ENCODE measurements at regions not wholly inside any gene's neighbourhood (a gene's known extent, or its start where the extent isn't known, plus 50 kb on each side); places are given as distances from the start of the nearest gene placed in this dataset.

- no peak overlapping the region for H3K27ac Mint-ChIP-seq
- no peaks in the 10 kb centered on the region for H3K36me3 Mint-ChIP-seq
- peaks cover 31% of the 10 kb centered on the region for H3K27me3 Mint-ChIP-seq (ENCODE audit: low read depth)
- DNase-seq (ENCODE audit: low spot score in 2 of 2, unreplicated experiment in 2 of 2): no peak
- no peaks in the 10 kb centered on the region for H3K4me1 Mint-ChIP-seq
- peak; percentile 70 for TF ChIP-seq CTCF (IDR thresholded peaks at IDR 0.05; ENCODE audit: unreplicated experiment)
- H3K4me3 Mint-ChIP-seq: no peak overlapping the region
- H3K9me3 Mint-ChIP-seq: peaks cover 4% of the 10 kb centered on the region
Measured at GRCh38 chr5:4862500-4862899, 277.6 kb upstream of the ADAMTS16 start.

GRCh38 chr5:4866131-4866659 lies 273.9 kb upstream of the ADAMTS16 start:
- no peak for DNase-seq (ENCODE audit: low spot score in 2 of 2, unreplicated experiment in 2 of 2)
- Mint-ChIP-seq H3K27ac (no peak overlapping the region), H3K27me3 (ENCODE audit: low read depth) (peaks cover 34% of the 10 kb centered on the region), H3K36me3 (no peaks in the 10 kb centered on the region), H3K4me1 (no peaks in the 10 kb centered on the region), H3K4me3 (no peak overlapping the region), H3K9me3 (peaks cover 4% of the 10 kb centered on the region)
- TF ChIP-seq CTCF (IDR thresholded peaks at IDR 0.05; ENCODE audit: unreplicated experiment): no peak

- Mint-ChIP-seq H3K27me3 (ENCODE audit: low read depth) (peaks cover 39% of the 10 kb centered on the region), H3K36me3 (no peaks in the 10 kb centered on the region), H3K27ac (no peak overlapping the region), H3K4me3 (no peak overlapping the region), H3K9me3 (peaks cover 4% of the 10 kb centered on the region), H3K4me1 (no peaks in the 10 kb centered on the region)
- no peak for DNase-seq (ENCODE audit: low spot score in 2 of 2, unreplicated experiment in 2 of 2)
- no peak for TF ChIP-seq CTCF (IDR thresholded peaks at IDR 0.05; ENCODE audit: unreplicated experiment)
Measured at GRCh38 chr5:4866817-4867216, 273.3 kb upstream of the ADAMTS16 start.

- H3K27me3 Mint-ChIP-seq (ENCODE audit: low read depth): peaks cover 47% of the 10 kb centered on the region
- no peaks in the 10 kb centered on the region for H3K4me1 Mint-ChIP-seq
- H3K4me3 Mint-ChIP-seq: no peak overlapping the region
- peak in 1 of 2 experiments; percentile 68 for DNase-seq (ENCODE audit: low spot score in 2 of 2, unreplicated experiment in 2 of 2)
- no peaks in the 10 kb centered on the region for H3K36me3 Mint-ChIP-seq
- H3K27ac Mint-ChIP-seq: no peak overlapping the region
- TF ChIP-seq CTCF (IDR thresholded peaks at IDR 0.05; ENCODE audit: unreplicated experiment): peak; percentile 83
- peaks cover 4% of the 10 kb centered on the region for H3K9me3 Mint-ChIP-seq
Measured at GRCh38 chr5:4868140-4868735, 271.9 kb upstream of the ADAMTS16 start.

- no peaks in the 10 kb centered on the region for H3K36me3 Mint-ChIP-seq
- no peaks in the 10 kb centered on the region for H3K4me1 Mint-ChIP-seq
- no peak for TF ChIP-seq CTCF (IDR thresholded peaks at IDR 0.05; ENCODE audit: unreplicated experiment)
- peaks cover 63% of the 10 kb centered on the region for H3K27me3 Mint-ChIP-seq (ENCODE audit: low read depth)
- H3K27ac Mint-ChIP-seq: no peak overlapping the region
- no peak for DNase-seq (ENCODE audit: low spot score in 2 of 2, unreplicated experiment in 2 of 2)
- no peaks in the 10 kb centered on the region for H3K9me3 Mint-ChIP-seq
- H3K4me3 Mint-ChIP-seq: no peak overlapping the region
Measured at GRCh38 chr5:4873652-4874051, 266.5 kb upstream of the ADAMTS16 start.
